ENCODE measurements at regions not wholly inside any gene's neighbourhood (a gene's known extent, or its start where the extent isn't known, plus 50 kb on each side); places are given as distances from the start of the nearest gene placed in this dataset.
"Not testable (repeated sequence)": the region's sequence is repeated elsewhere in the genome, so short reads cannot be mapped to it uniquely, and the experiment has no call there.

- DNase-seq (ENCODE audit: extremely low read depth, low read depth, low spot score) = no peak
Measured at GRCh38 chr2:154961676-154962075, 263.2 kb downstream of the KCNJ3 start.

DNA sequence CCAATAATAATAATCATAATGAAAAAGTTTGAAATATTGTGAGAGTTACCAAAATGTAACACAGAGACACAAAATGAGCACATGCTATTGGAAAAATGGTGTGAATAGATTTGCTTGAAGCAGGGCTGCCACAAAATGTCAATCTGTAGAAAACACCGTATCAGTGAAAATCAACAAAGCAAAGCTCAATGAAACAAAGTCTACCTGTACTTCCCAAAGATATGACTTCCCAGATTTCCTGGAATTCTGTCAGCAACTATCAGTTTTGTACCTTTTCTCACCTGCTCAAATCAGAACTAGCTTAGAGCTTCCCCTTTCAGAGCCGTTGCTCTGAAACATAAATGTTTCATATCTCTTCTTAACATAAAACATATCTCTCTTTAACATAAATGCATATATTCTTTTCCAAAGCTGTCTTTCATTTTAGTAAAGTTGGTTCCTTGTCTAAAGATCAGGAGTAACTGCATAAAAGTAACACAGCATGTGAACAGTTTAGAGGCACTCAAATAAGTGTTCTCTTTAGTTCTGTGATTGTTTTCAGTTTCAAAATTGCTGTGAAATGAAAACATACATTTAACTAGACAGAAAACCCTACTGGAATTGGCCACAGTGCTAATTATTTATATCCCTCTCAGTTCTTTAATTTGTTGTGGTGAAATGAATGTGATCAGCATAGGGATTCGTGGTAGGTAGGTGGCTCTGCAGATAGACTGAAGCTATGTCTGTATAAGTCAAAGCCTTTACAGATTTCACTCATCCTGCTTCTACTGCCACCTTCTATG lies 262.5 kb downstream of the KCNJ3 start:
- DNase-seq (ENCODE audit: extremely low read depth, low read depth, low spot score) = no peak

GRCh38 chr2:154952346-154952980 lies 254.0 kb downstream of the KCNJ3 start:
- no peak for DNase-seq (ENCODE audit: extremely low read depth, low read depth, low spot score)

DNA sequence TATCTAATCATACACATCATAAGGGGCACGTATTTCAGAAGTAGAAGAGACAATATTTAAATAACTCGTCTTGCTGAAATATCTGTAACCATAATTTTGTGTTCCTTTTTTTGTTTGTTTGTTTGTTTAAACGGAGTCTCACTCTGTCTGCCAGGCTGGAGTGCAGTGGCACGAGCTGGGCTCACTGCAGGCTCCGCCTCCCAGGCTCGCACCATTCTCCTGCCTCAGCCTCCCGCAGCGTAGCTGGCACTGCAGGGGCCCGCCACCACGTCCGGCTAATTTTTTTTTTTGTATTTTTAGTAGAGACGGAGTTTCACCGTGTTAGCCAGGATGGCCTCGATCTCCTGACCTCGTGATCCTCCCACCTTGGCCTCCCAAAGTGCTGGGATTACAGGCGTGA lies 248.9 kb downstream of the KCNJ3 start:
- not testable (repeated sequence) for DNase-seq (ENCODE audit: extremely low read depth, low read depth, low spot score)

DNA sequence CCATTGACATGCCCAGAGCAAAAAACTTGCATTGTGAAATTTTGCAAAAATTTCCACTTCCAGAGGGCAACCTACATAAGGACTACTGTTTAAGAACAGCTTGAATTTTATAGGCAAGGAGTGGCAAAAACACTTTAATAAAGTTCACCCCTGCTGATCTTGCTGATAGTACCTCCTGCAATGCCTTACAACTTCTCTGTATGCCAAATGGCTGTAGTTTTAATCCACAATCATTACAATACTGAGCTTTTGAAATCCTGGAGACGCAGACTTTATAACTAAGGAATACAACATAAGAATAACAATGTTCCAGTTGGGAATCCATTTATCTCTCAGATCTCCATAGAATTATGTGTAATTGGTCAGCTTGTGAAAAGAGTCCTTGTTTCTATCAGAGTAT lies 247.5 kb downstream of the KCNJ3 start:
- no peak for DNase-seq (ENCODE audit: extremely low read depth, low read depth, low spot score)

DNA sequence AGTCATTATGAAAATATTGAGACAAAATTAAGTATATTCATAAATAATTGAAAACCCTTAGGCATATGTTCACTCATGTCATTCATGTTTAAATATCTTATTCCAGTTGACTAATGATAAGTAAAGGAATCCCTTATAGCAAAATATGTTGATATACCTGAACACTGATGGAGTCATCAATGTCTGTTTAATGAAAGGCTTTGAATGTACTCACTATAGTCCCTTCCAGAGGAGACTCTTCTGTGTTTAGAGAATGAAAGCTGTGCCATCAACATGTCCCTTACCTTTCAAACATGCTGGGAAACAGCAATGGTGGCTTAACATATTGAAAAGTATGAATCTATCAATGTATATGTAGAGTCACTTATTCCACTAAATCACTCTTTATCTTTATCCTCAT lies 242.9 kb downstream of the KCNJ3 start:
- no peak for DNase-seq (ENCODE audit: extremely low read depth, low read depth, low spot score)

- no peak for DNase-seq (ENCODE audit: extremely low read depth, low read depth, low spot score)
Measured at GRCh38 chr2:154934213-154934612, 235.7 kb downstream of the KCNJ3 start.

DNA sequence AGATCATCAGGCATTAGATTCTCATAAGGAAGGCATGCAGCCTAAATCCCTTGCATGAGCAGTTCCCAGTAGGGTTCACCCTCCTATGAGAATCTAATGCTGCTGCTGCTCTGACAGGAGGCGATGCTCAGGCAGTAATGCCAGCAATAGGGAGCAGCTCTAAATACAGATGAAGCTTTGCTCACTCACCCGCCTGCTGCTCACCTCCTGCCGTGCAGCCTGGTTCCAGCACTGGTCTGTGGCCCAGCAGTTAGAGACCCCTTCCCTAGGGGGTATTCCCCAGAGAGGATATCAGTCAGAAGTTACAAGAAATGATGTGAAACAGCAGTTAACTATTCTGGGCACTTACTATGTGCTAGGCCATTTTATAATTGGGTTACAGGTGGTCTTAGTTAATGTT lies 226.0 kb downstream of the KCNJ3 start:
- no peak for DNase-seq (ENCODE audit: extremely low read depth, low read depth, low spot score)

- no peak for DNase-seq (ENCODE audit: extremely low read depth, low read depth, low spot score)
Measured at GRCh38 chr2:154914561-154914960, 216.1 kb downstream of the KCNJ3 start.

DNA sequence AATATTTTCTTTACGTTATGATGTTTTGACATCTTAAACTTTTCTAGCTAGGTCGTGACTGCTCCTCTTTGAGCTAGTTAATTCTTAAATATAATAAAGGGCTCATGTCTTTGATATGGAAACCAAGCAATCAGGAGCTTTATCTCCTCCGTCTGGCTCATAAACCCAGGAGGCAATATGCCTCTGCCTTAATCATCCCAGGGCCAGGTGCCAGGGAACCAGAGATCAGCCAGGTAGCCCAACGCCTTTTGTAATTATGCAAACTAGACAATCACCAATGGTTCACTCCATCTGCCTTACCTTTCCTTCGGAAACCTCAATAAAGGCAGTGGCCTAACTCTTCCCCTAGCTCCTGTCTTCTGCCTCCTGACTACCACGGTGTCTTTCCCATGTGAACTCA lies 213.7 kb downstream of the KCNJ3 start:
- DNase-seq (ENCODE audit: extremely low read depth, low read depth, low spot score) = no peak

- no peak for DNase-seq (ENCODE audit: extremely low read depth, low read depth, low spot score)
Measured at GRCh38 chr2:154911729-154912128, 213.2 kb downstream of the KCNJ3 start.

- no peak for DNase-seq (ENCODE audit: extremely low read depth, low read depth, low spot score)
Measured at GRCh38 chr2:154910701-154911100, 212.2 kb downstream of the KCNJ3 start.

DNA sequence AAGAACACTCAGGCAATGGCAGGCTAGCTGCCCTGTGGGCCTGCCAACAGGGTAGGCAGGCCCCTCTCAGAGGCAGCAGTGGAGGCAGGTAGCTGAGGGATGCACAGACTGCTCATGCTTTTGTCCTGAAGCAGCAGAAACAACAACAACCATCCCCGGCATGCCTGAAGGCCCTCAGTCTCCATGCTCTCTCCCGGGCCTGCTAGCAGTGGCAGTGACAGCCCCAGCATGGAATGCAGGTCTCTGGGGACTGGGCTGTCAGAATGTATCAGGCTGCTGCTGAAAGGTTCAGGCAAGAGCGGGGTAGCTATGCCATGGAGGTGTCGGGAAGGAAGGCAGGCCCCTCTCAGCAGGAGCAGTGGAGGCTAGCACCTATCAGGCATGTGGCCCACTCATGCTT lies 209.8 kb downstream of the KCNJ3 start:
- DNase-seq (ENCODE audit: extremely low read depth, low read depth, low spot score) = no peak
